Lower leg skin (tissue), 4 donors: ENCODE measurements at regions not wholly inside any gene's neighbourhood (a gene's known extent, or its start where the extent isn't known, plus 50 kb on each side); places are given as distances from the start of the nearest gene placed in this dataset.
A peak's percentile ranks its signal among the peaks of the same experiment; 100 is the strongest.

Experiments used
- DNase-seq, 2 donors: peaks; one replicate each; pipeline ENCODE4 v3.0.0-alpha.2; 2019; ENCODE audit warnings: low spot score in 2 of 2
- H3K4me3 ChIP-seq: fragments of 200-600 bp; sonication (generic); 2 replicates; pipeline ENCODE4 v1.5.1; 2017; ENCODE audit warnings: mild to moderate bottlenecking, low read depth; ENCODE audit not compliant: poor library complexity, severe bottlenecking
- CTCF ChIP-seq, 3 donors: fragments of 450-650 bp; IDR thresholded peaks; one replicate each; pipeline ENCODE4 v1.5.1; 2016; ENCODE audit warnings: antibody characterized with exemption in 3 of 3, mild to moderate bottlenecking in 3 of 3, moderate library complexity in 2 of 3
- POLR2A ChIP-seq, 2 donors: fragments of 450-650 bp; IDR thresholded peaks; one replicate each; pipeline ENCODE4 v1.6.1; 2016 to 2017; ENCODE audit warnings: antibody characterized with exemption in 2 of 2, mild to moderate bottlenecking in 1 of 2, moderate library complexity in 1 of 2
- WGBS, 2 donors: methylation state at CpG; one replicate each; pipeline ENCODE4 v1.1.5; 2018; 5-methylcytosine and 5-hydroxymethylcytosine counted together
- intact Hi-C: fragments of 100-400 bp; cut with DNase I; formaldehyde crosslinking; loops from one replicate; pipeline ENCODE4 v1.15.0; 2023; ENCODE audit warnings: low total_unique reads

GRCh38 chr19:30711826-30712225, 339.6 kb downstream of the ZNF536 start:
- no peak overlapping the region for H3K4me3 ChIP-seq
- TF ChIP-seq POLR2A (IDR thresholded peaks at IDR 0.05) = no peak
- no peak for TF ChIP-seq CTCF (IDR thresholded peaks at IDR 0.05)
- no peak for DNase-seq
- WGBS, 2 donors = 92 to 93% methylated on average over 4 of the region's 4 CpGs
- intact Hi-C loops = no loop called here

- WGBS, 2 donors = 56 to 62% methylated on average over 17 of the region's 17 CpGs
- intact Hi-C loops = no loop called here
- no peak overlapping the region for H3K4me3 ChIP-seq
- no peak for TF ChIP-seq POLR2A (IDR thresholded peaks at IDR 0.05)
- no peak for TF ChIP-seq CTCF (IDR thresholded peaks at IDR 0.05)
- no peak for DNase-seq
Measured at GRCh38 chr19:30711296-30711695, 339.1 kb downstream of the ZNF536 start.

- intact Hi-C loops = no loop called here
- 79 to 83% methylated on average over 12 of the region's 12 CpGs for WGBS, 2 donors
- TF ChIP-seq POLR2A (IDR thresholded peaks at IDR 0.05) (no peak), CTCF (IDR thresholded peaks at IDR 0.05) (no peak)
- no peak for DNase-seq
- no peak overlapping the region for H3K4me3 ChIP-seq
Measured at GRCh38 chr19:30710721-30711120, 338.5 kb downstream of the ZNF536 start.

GRCh38 chr19:30708416-30709178, 336.4 kb downstream of the ZNF536 start:
- intact Hi-C loops = no loop called here
- peak in 1 of 2 donors; percentile 37 for DNase-seq
- TF ChIP-seq POLR2A (IDR thresholded peaks at IDR 0.05) (no peak), CTCF (IDR thresholded peaks at IDR 0.05) (no peak)
- 73 to 77% methylated on average over 11 of the region's 11 CpGs for WGBS, 2 donors
- no peak overlapping the region for H3K4me3 ChIP-seq

- no peak for DNase-seq
- no peak overlapping the region for H3K4me3 ChIP-seq
- WGBS, 2 donors = 71 to 80% methylated on average over 4 of the region's 4 CpGs
- intact Hi-C loops = no loop called here
- no peak for TF ChIP-seq CTCF (IDR thresholded peaks at IDR 0.05)
- no peak for TF ChIP-seq POLR2A (IDR thresholded peaks at IDR 0.05)
Measured at GRCh38 chr19:30704771-30705330, 332.7 kb downstream of the ZNF536 start.
